ENCODE measurements at regions not wholly inside any gene's neighbourhood (a gene's known extent, or its start where the extent isn't known, plus 50 kb on each side); places are given as distances from the start of the nearest gene placed in this dataset.

DNA sequence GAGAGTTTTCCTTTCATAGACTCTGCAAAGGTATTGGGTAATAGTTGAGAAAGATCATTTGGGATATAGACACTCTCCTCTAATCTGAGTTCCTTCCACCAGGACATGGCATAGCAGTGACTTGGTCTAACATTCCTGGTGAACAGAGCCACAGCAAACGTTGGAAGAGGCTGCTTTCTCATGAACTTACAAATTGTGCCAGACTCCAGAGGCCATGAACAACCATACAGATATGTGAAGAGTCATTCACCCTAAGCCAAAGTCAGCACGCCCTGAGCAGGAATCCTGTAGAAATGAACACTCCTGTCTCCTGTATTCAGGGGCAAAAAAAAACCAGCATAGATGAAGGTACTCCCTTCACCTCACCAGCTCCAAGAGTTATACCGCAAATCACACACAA lies 152.8 kb downstream of the TMEM18 start (continued):
- TF ChIP-seq PRDM15 (CRISPR knock-in tag; IDR thresholded peaks at IDR 0.05) (no peak), ZNF24 (IDR thresholded peaks at IDR 0.05) (no peak), CHD1 (IDR thresholded peaks at IDR 0.05; ENCODE audit: low read depth, low read length) (no peak), POLR2AphosphoS5 (IDR thresholded peaks at IDR 0.05; ENCODE audit: low read length) (no peak), MTA3 (IDR thresholded peaks at IDR 0.05; ENCODE audit: borderline replicate concordance, low read length) (no peak), CBX3 (IDR thresholded peaks at IDR 0.05; ENCODE audit: borderline replicate concordance, low read depth) (no peak)
- TF ChIP-seq, protein P1, sequence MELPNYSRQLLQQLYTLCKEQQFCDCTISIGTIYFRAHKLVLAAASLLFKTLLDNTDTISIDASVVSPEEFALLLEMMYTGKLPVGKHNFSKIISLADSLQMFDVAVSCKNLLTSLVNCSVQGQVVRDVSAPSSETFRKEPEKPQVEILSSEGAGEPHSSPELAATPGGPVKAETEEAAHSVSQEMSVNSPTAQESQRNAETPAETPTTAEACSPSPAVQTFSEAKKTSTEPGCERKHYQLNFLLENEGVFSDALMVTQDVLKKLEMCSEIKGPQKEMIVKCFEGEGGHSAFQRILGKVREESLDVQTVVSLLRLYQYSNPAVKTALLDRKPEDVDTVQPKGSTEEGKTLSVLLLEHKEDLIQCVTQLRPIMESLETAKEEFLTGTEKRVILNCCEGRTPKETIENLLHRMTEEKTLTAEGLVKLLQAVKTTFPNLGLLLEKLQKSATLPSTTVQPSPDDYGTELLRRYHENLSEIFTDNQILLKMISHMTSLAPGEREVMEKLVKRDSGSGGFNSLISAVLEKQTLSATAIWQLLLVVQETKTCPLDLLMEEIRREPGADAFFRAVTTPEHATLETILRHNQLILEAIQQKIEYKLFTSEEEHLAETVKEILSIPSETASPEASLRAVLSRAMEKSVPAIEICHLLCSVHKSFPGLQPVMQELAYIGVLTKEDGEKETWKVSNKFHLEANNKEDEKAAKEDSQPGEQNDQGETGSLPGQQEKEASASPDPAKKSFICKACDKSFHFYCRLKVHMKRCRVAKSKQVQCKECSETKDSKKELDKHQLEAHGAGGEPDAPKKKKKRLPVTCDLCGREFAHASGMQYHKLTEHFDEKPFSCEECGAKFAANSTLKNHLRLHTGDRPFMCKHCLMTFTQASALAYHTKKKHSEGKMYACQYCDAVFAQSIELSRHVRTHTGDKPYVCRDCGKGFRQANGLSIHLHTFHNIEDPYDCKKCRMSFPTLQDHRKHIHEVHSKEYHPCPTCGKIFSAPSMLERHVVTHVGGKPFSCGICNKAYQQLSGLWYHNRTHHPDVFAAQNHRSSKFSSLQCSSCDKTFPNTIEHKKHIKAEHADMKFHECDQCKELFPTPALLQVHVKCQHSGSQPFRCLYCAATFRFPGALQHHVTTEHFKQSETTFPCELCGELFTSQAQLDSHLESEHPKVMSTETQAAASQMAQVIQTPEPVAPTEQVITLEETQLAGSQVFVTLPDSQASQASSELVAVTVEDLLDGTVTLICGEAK (IDR thresholded peaks at IDR 0.05; ENCODE audit: borderline replicate concordance): no peak

All from GM12878 (cell line).